Spleen (tissue), 11 donors: ENCODE measurements at regions not wholly inside any gene's neighbourhood (a gene's known extent, or its start where the extent isn't known, plus 50 kb on each side); places are given as distances from the start of the nearest gene placed in this dataset.

ENCODE experiments used
- DNase-seq: peaks from one replicate; pipeline ENCODE4 v3.0.0-alpha.2; 2020
- H3K27ac ChIP-seq, 8 donors: fragments of 200-600 bp; sonication (generic) in 7 of 8; 1 replicate in 4 of 8; 2 replicates in 4 of 8; pipeline versions ENCODE4 v1.5.0 to v1.8.0; 2016 to 2021; ENCODE audit warnings: inconsistent platforms in 4 of 8, mild to moderate bottlenecking in 4 of 8, moderate library complexity in 1 of 8
- H3K27me3 ChIP-seq, 7 donors: fragments of 200-600 bp; sonication (generic) in 6 of 7; replicated peaks in 1 of 7; 1 replicate in 4 of 7; 2 replicates in 3 of 7; pipeline versions ENCODE4 v1.5.0 to v1.8.0; 2016 to 2021; ENCODE audit warnings: inconsistent platforms in 3 of 7, mild to moderate bottlenecking in 1 of 7
- H3K36me3 ChIP-seq, 6 donors: fragments of 200-600 bp; sonication (generic) in 5 of 6; 1 replicate in 4 of 6; 2 replicates in 2 of 6; pipeline versions ENCODE4 v1.5.0 to v1.8.0; 2016 to 2021; ENCODE audit warnings: inconsistent platforms in 2 of 6
- H3K4me1 ChIP-seq, 6 donors: fragments of 200-600 bp; sonication (generic) in 5 of 6; 1 replicate in 3 of 6; 2 replicates in 3 of 6; pipeline versions ENCODE4 v1.5.0 to v1.8.0; 2016 to 2021; ENCODE audit warnings: inconsistent platforms in 3 of 6
- H3K4me3 ChIP-seq, 8 donors: fragments of 200-600 bp; sonication (generic) in 7 of 8; 1 replicate in 4 of 8; 2 replicates in 4 of 8; pipeline versions ENCODE4 v1.5.0 to v1.8.0; 2016 to 2021; ENCODE audit warnings: inconsistent platforms in 4 of 8, mild to moderate bottlenecking in 4 of 8, moderate library complexity in 2 of 8
- H3K9me3 ChIP-seq, 8 donors: fragments of 200-600 bp; sonication (generic) in 7 of 8; 1 replicate in 4 of 8; 2 replicates in 4 of 8; pipeline versions ENCODE4 v1.5.0 to v1.8.0; 2016 to 2021; ENCODE audit warnings: inconsistent platforms in 4 of 8
- CTCF ChIP-seq, 11 experiments: fragments of 200-600 bp in 7 of 11; fragments of 450-650 bp in 4 of 11; sonication (generic) in 4 of 11; IDR thresholded peaks in 8 of 11; conservative IDR thresholded peaks in 3 of 11; 1 replicate in 7 of 11; 2 replicates in 4 of 11; pipeline versions ENCODE4 v1.4.0 to v1.8.0; 2016 to 2021; ENCODE audit warnings: antibody characterized with exemption in 11 of 11, inconsistent platforms in 4 of 11, mild to moderate bottlenecking in 1 of 11
- POLR2A ChIP-seq, 3 donors: fragments of 450-650 bp; IDR thresholded peaks; one replicate each; pipeline ENCODE4 v1.5.1; 2017; ENCODE audit warnings: antibody characterized with exemption in 3 of 3, mild to moderate bottlenecking in 1 of 3
- POLR2AphosphoS5 ChIP-seq, 3 donors: sonication (generic); formaldehyde crosslinking; IDR thresholded peaks; one replicate each; pipeline ENCODE4 v1.5.1; 2017; ENCODE audit warnings: antibody characterized with exemption in 3 of 3
- WGBS, 5 donors: extraction: QIAGEN DNeasy Blood & Tissue Kit in 3 of 5; methylation state at CpG; one replicate each; pipeline versions ENCODE4 v1.1.5 to v1.1.7; 2013 to 2018; 5-methylcytosine and 5-hydroxymethylcytosine counted together
- intact Hi-C: fragments of 100-400 bp; cut with DNase I; formaldehyde crosslinking; loops from one replicate; pipeline ENCODE4 v1.15.0; 2023; ENCODE audit warnings: low total_unique reads
- donor health status: healthy with polysubstance abuse.
- donor health status: DM: no; HTN: no; CAD: no; lungs with moderate emphysema.
- donor health status: DM: no; HTN: no; CAD: no.
- donor health status: Bipolar disorder and iron deficiency.
- donor health status: healthy.
- donor health status: DM: no; HTN: no; CAD: no.
- donor health status: DM: yes; HTN: yes; CAD: no.

GRCh38 chr12:130054803-130055202, 107.5 kb upstream of the FZD10 start:
- no peaks in the 10 kb centered on the region for H3K9me3 ChIP-seq
- H3K27ac ChIP-seq, result no peak overlapping the region
- H3K36me3 ChIP-seq, result no peaks in the 10 kb centered on the region
- no peak overlapping the region for H3K4me3 ChIP-seq
- TF ChIP-seq POLR2A (IDR thresholded peaks at IDR 0.05) (no peak), POLR2AphosphoS5 (IDR thresholded peaks at IDR 0.05) (no peak), CTCF (IDR thresholded peaks at IDR 0.05 in 8 of 11, conservative IDR thresholded peaks at IDR 0.05 in 3 of 11) (no peak)
- intact Hi-C loops, result no loop called here
- H3K4me1 ChIP-seq, result no peaks in the 10 kb centered on the region
- peaks cover 0 to 35% (median 0%) of the 10 kb centered on the region in 7 donors for H3K27me3 ChIP-seq
- no peak for DNase-seq
- 84 to 94% (median 91%) methylated on average over 5 of the region's 5 CpGs for WGBS, 5 donors

GRCh38 chr12:130058926-130059472, 103.3 kb upstream of the FZD10 start:
- no peak overlapping the region for H3K4me3 ChIP-seq
- H3K36me3 ChIP-seq, result no peaks in the 10 kb centered on the region
- TF ChIP-seq CTCF (IDR thresholded peaks at IDR 0.05 in 8 of 11, conservative IDR thresholded peaks at IDR 0.05 in 3 of 11), result no peak
- TF ChIP-seq POLR2AphosphoS5 (IDR thresholded peaks at IDR 0.05), result no peak
- TF ChIP-seq POLR2A (IDR thresholded peaks at IDR 0.05), result no peak
- no peak overlapping the region for H3K27ac ChIP-seq
- no peaks in the 10 kb centered on the region for H3K4me1 ChIP-seq
- intact Hi-C loops, result no loop called here
- no peak for DNase-seq
- peaks cover 0 to 28% (median 9%) of the 10 kb centered on the region in 8 donors for H3K9me3 ChIP-seq
- peaks cover 0 to 20% (median 0%) of the 10 kb centered on the region in 7 donors for H3K27me3 ChIP-seq
- WGBS, 5 donors, result 78 to 85% (median 81%) methylated on average over 13 of the region's 13 CpGs

GRCh38 chr12:130063866-130064265, 98.4 kb upstream of the FZD10 start:
- 74 to 94% (median 85%) methylated on average over 4 to 9 of the region's 9 CpGs for WGBS, 5 donors
- TF ChIP-seq POLR2A (IDR thresholded peaks at IDR 0.05) (no peak), CTCF (IDR thresholded peaks at IDR 0.05 in 8 of 11, conservative IDR thresholded peaks at IDR 0.05 in 3 of 11) (no peak), POLR2AphosphoS5 (IDR thresholded peaks at IDR 0.05) (no peak)
- H3K27ac ChIP-seq, result no peak overlapping the region
- H3K27me3 ChIP-seq, result peaks cover 0 to 22% (median 0%) of the 10 kb centered on the region in 7 donors
- no peaks in the 10 kb centered on the region for H3K4me1 ChIP-seq
- no peaks in the 10 kb centered on the region for H3K36me3 ChIP-seq
- DNase-seq, result no peak
- peaks cover 0 to 30% (median 9%) of the 10 kb centered on the region in 8 donors for H3K9me3 ChIP-seq
- H3K4me3 ChIP-seq, result no peak overlapping the region
- intact Hi-C loops, result no loop called here

GRCh38 chr12:130064999-130065398, 97.3 kb upstream of the FZD10 start:
- H3K4me1 ChIP-seq, result no peaks in the 10 kb centered on the region

More at GRCh38 chr12:130064999-130065398, 97.3 kb upstream of the FZD10 start:
- Histone ChIP-seq H3K27me3 (peaks cover 0 to 15% (median 0%) of the 10 kb centered on the region in 7 donors), H3K4me3 (no peak overlapping the region), H3K36me3 (no peaks in the 10 kb centered on the region), H3K27ac (no peak overlapping the region), H3K9me3 (peaks cover 0 to 30% (median 9%) of the 10 kb centered on the region in 8 donors)
- no peak for TF ChIP-seq CTCF (IDR thresholded peaks at IDR 0.05 in 8 of 11, conservative IDR thresholded peaks at IDR 0.05 in 3 of 11)
- DNase-seq, result no peak
- intact Hi-C loops, result no loop called here
- 51 to 66% (median 63%) methylated on average over 4 of the region's 4 CpGs for WGBS, 5 donors
